HL-60 (cell line): ENCODE measurements at regions not wholly inside any gene's neighbourhood (a gene's known extent, or its start where the extent isn't known, plus 50 kb on each side); places are given as distances from the start of the nearest gene placed in this dataset.

Experiments
- DNase-seq, 2 experiments: peaks; one replicate each; pipeline ENCODE4 v3.0.0-alpha.2; 2010 to 2020; ENCODE audit warnings: low read depth in 1 of 2, low spot score in 1 of 2
- H3K27ac ChIP-seq: fragments of 250-450 bp; sonication (Bioruptor Pico); replicated peaks from 2 replicates; pipeline ENCODE4 v1.5.1; 2020; ENCODE audit warnings: mild to moderate bottlenecking, moderate library complexity
- H3K27me3 ChIP-seq: fragments of 250-450 bp; sonication (Bioruptor Pico); 2 replicates; pipeline ENCODE4 v1.5.1; 2021; ENCODE audit warnings: mild to moderate bottlenecking, moderate library complexity; ENCODE audit not compliant: insufficient read depth, poor library complexity, severe bottlenecking
- H3K4me3 ChIP-seq: replicated peaks from 2 replicates; pipeline ENCODE4 v1.5.1; 2011; ENCODE audit warnings: mild to moderate bottlenecking, control low read depth, low read length; ENCODE audit not compliant: insufficient read depth
- GABPA ChIP-seq: IDR thresholded peaks from 2 replicates; pipeline ENCODE4 v1.6.1; 2012; ENCODE audit warnings: low read depth
- POLR2AphosphoS5 ChIP-seq: IDR thresholded peaks from 2 replicates; pipeline ENCODE4 v1.6.1; 2012; ENCODE audit warnings: low read depth
- SPI1 ChIP-seq: IDR thresholded peaks from 2 replicates; pipeline ENCODE4 v1.6.1; 2012; ENCODE audit warnings: low read depth, mild to moderate bottlenecking, borderline replicate concordance
- TF ChIP-seq, protein P1 (sequence below): IDR thresholded peaks from 2 replicates; pipeline ENCODE4 v1.6.1; 2012; ENCODE audit warnings: low read depth; ENCODE audit not compliant: insufficient replicate concordance
- TF ChIP-seq, protein P2 (sequence below): IDR thresholded peaks from one replicate; pipeline ENCODE4 v1.5.1; 2011; ENCODE audit warnings: low read length, control low read depth, inconsistent platforms; ENCODE audit not compliant: insufficient read depth

DNA sequence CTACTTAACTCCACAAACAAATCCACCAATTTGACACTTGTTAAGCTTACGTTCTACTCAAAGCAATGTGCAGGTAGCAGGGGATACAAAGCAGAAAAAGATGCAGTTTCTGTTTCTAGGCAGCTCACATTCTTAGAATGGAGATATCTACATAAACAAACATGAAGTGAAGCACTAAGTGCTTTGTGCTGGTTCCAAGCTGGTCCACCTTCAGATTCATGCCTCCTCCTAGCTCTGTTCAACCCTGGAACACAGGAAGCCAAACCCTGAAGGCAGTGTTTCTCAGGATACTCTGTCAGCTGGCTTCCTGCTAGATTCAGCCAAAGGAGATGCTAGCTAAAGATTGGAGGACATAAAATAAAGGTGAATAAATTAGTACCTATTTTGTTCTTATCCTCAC lies 55.3 kb upstream of the NOL4 start:
- DNase-seq: no peak
- Histone ChIP-seq H3K27ac (no peak overlapping the region), H3K27me3 (no peaks in the 10 kb centered on the region), H3K4me3 (no peak overlapping the region)
- no peak for TF ChIP-seq GABPA
- TF ChIP-seq, protein P1, sequence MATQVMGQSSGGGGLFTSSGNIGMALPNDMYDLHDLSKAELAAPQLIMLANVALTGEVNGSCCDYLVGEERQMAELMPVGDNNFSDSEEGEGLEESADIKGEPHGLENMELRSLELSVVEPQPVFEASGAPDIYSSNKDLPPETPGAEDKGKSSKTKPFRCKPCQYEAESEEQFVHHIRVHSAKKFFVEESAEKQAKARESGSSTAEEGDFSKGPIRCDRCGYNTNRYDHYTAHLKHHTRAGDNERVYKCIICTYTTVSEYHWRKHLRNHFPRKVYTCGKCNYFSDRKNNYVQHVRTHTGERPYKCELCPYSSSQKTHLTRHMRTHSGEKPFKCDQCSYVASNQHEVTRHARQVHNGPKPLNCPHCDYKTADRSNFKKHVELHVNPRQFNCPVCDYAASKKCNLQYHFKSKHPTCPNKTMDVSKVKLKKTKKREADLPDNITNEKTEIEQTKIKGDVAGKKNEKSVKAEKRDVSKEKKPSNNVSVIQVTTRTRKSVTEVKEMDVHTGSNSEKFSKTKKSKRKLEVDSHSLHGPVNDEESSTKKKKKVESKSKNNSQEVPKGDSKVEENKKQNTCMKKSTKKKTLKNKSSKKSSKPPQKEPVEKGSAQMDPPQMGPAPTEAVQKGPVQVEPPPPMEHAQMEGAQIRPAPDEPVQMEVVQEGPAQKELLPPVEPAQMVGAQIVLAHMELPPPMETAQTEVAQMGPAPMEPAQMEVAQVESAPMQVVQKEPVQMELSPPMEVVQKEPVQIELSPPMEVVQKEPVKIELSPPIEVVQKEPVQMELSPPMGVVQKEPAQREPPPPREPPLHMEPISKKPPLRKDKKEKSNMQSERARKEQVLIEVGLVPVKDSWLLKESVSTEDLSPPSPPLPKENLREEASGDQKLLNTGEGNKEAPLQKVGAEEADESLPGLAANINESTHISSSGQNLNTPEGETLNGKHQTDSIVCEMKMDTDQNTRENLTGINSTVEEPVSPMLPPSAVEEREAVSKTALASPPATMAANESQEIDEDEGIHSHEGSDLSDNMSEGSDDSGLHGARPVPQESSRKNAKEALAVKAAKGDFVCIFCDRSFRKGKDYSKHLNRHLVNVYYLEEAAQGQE: no peak
- no peak for TF ChIP-seq POLR2AphosphoS5
- TF ChIP-seq, protein P2, sequence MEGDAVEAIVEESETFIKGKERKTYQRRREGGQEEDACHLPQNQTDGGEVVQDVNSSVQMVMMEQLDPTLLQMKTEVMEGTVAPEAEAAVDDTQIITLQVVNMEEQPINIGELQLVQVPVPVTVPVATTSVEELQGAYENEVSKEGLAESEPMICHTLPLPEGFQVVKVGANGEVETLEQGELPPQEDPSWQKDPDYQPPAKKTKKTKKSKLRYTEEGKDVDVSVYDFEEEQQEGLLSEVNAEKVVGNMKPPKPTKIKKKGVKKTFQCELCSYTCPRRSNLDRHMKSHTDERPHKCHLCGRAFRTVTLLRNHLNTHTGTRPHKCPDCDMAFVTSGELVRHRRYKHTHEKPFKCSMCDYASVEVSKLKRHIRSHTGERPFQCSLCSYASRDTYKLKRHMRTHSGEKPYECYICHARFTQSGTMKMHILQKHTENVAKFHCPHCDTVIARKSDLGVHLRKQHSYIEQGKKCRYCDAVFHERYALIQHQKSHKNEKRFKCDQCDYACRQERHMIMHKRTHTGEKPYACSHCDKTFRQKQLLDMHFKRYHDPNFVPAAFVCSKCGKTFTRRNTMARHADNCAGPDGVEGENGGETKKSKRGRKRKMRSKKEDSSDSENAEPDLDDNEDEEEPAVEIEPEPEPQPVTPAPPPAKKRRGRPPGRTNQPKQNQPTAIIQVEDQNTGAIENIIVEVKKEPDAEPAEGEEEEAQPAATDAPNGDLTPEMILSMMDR: no peak
- no peak for TF ChIP-seq SPI1

DNA sequence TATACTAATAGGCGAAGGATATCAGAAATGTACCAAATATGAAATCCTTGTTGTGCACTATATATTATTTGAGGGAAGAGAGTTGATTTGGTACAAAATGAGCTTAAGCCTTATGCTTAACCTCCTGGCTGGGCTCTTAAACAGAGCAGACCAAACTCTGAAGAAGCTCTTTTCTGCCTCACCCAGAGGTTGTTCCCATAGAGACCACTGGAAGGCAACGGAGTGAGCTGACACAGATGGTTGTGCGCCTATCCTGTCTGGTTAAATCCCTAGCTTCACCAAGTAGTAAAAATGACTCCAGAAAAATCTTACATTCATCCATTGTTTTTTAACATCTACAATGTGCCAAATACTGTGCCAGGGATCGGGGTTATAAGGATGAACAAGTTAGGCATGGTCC lies 55.9 kb upstream of the NOL4 start:
- no peaks in the 10 kb centered on the region for H3K27me3 ChIP-seq
- no peak for DNase-seq
- no peak overlapping the region for H3K27ac ChIP-seq
- TF ChIP-seq, protein P1: no peak
- TF ChIP-seq POLR2AphosphoS5 (no peak), GABPA (no peak), SPI1 (no peak)
- TF ChIP-seq, protein P2: no peak
- no peak overlapping the region for H3K4me3 ChIP-seq

DNA sequence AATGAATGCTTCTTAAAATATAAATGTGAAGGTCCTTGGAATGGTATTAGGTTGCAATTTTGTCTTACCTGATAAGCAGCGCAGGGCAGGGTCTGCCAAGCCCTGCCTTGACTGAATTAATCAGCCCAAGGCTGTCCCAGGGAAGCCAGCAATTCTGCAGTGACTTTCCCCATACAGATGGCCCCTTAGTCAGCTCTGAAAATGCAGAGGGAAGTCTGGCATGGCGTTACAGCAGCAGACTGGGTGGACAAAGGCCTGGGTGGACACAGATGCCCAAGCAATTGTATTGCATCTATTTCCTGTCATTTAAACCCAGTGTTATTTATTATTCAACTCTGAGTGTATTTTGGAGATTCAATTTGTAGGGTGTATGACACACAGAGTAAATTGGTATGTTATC lies 56.6 kb upstream of the NOL4 start:
- no peak overlapping the region for H3K27ac ChIP-seq
- no peak for DNase-seq
- TF ChIP-seq SPI1 (no peak), GABPA (no peak), POLR2AphosphoS5 (no peak)
- TF ChIP-seq, protein P2: no peak
- TF ChIP-seq, protein P1: no peak
- H3K27me3 ChIP-seq: no peaks in the 10 kb centered on the region
- H3K4me3 ChIP-seq: no peak overlapping the region
